ENCODE measurements at regions not wholly inside any gene's neighbourhood (a gene's known extent, or its start where the extent isn't known, plus 50 kb on each side); places are given as distances from the start of the nearest gene placed in this dataset.

DNA sequence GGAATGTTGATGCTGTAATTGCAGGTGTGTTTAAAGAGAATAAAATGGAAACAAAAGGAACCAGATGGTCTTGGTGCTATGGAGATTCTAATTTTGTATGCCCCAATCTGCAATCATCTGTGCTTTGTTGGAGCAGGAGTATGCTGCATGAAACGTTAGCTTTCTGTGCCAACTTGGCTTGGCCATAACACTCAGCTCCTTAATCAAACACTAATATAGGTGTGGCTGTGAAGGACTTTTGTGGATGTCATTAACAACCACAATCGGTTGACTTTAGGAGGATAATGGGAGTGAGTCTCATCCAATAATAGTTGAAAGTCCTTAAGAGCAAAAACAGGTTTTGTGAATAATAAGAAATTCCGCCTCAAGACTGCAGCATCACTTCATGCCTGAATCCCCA lies 399.2 kb downstream of the NLGN4X start:
- DNase-seq (ENCODE audit: low read depth in 2 of 3, low spot score in 2 of 3): no peak

DNA sequence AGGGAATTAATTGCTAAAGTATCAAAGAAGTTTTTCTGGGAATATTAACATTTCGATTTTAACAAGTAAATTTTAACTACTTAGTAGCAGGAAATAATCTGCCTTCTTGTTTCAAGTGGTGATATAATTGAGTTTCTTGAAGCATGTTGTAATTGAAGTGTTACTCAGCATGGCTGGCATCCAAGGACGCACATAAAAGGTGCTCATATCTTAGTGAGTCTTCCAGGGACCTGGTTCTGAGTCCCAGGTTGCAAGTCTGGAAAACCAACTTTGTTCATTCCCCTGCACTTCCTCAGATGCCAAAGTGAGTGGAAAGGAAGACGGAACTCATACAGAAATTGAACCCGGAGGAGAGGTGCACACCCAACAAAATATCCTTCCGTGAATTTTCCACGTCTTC lies 399.6 kb downstream of the NLGN4X start:
- no peak for DNase-seq (ENCODE audit: low read depth in 2 of 3, low spot score in 2 of 3)

- no peak for DNase-seq (ENCODE audit: low read depth in 2 of 3, low spot score in 2 of 3)
These were observed 404.8 kb downstream of the NLGN4X start for GRCh38 chrX:5823903-5824302.

DNA sequence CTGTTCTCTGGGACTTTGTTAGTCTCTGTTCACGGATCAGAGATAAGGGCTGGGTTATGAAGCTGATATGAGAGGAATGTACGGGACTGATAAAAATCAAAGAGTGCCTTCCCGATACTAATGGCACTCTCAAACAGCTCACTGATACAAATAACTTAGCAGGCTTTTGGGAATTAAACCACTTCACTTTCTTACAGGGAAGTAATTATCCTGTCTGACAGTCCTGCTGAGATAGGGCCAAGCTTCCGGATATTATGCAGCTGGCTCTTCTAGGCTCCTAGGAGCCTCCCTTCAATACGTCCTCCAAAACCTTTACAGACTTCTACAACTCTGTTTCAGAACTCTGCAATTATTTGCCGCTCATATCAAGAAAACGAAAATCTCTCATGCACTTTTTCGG lies 418.0 kb downstream of the NLGN4X start:
- no peak for DNase-seq (ENCODE audit: low read depth in 2 of 3, low spot score in 2 of 3)

GRCh38 chrX:5807181-5807580 lies 421.5 kb downstream of the NLGN4X start:
- no peak for DNase-seq (ENCODE audit: low read depth in 2 of 3, low spot score in 2 of 3)

DNA sequence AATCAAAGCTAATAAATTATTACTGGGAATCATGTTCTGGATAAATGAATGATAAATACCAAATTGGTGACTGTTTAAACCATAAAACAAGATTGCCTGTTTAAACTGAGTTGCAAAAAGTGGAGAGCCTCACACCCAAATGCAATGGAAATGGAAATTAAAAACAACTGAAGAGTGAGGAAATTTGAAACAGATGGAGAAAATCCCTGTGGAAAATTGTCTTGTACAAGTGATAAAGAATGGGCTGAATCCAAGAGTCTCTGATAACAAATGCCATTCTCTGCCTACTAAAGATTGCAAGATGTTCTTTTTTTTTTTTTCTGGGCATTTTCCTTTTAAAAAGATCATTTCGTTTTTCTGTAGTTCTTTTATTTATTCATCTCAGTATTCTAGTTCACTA lies 426.3 kb downstream of the NLGN4X start:
- DNase-seq (ENCODE audit: low read depth in 2 of 3, low spot score in 2 of 3): no peak

DNA sequence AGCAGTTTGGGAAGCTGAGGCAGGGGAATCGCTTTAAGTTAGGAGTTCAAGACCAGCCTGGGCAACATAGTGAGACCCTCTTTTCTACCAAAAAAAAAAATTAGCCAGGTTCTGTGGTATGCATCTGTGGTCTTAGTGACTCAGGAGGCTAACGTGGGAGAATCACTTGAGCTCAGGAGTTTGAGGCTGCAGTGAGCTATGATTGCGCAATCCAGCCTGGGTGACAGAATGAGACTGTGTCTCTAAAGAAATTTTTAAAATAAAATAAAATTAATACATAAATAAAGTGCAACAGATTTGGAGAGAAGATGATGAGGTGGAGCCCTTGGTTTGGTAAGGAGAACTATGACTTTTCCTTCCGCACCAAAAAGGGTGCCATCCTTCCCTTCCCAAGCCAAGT lies 436.9 kb downstream of the NLGN4X start:
- DNase-seq (ENCODE audit: low read depth in 2 of 3, low spot score in 2 of 3): no peak

DNA sequence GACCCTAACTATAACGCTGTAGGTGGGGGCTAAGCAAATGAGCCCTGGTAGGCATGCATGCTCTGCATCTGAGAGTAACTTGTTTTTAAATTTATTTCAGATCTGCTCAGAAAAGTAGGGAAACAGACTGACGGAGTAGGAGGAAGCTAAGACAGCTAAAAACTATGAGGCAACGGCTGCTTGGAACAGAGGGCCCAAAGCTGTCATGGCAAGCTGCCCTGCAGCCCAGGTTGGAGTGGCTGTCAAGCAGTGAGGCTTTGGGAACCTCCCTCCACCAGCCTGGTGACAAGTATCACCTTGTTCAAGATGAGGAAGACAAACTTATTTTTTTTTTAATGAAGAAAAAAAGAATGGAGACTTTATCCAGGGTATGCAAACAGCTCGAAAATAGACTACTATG lies 439.8 kb downstream of the NLGN4X start:
- DNase-seq (ENCODE audit: low read depth in 2 of 3, low spot score in 2 of 3): no peak

DNA sequence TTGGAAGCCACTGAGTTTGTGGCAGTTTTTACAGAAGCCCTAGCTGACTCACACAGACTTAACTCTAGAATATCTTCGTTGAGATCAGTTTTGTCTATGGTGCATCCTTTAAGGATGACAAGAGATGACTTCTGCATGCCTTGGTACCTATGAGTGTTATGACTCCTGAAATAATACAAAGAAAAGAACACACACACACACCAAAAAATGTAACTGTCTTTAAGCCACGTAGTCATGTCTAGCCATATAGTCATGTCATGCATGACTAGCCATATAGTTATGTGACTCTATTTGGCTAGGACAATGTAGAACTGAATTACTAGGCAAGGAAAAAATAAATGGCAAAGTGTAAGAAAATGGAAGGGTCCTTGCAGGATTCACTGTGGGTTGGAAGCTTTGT lies 447.8 kb downstream of the NLGN4X start:
- no peak for DNase-seq (ENCODE audit: low read depth in 2 of 3, low spot score in 2 of 3)

GRCh38 chrX:5775846-5776430 lies 452.7 kb downstream of the NLGN4X start:
- DNase-seq (ENCODE audit: low read depth in 2 of 3, low spot score in 2 of 3): no peak

DNA sequence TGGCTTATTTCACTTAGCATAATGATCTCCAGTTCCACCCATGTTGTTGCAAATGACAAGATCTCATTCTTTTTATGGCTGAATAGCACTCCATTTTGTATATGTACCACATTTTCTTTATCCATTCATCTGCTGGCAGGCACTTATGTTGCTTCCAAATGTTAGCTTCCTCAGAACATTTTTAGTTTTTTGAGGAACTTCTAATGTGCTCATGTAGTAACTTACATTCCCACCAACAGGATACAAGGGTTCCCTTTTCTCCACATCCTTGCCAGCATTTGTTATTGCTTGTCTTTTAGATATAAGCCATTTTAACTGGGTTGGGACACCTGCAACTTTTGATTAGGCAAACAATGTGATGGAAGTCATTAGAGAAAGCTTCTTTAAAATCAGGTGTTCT lies 454.2 kb downstream of the NLGN4X start:
- DNase-seq (ENCODE audit: low read depth in 2 of 3, low spot score in 2 of 3): no peak

DNA sequence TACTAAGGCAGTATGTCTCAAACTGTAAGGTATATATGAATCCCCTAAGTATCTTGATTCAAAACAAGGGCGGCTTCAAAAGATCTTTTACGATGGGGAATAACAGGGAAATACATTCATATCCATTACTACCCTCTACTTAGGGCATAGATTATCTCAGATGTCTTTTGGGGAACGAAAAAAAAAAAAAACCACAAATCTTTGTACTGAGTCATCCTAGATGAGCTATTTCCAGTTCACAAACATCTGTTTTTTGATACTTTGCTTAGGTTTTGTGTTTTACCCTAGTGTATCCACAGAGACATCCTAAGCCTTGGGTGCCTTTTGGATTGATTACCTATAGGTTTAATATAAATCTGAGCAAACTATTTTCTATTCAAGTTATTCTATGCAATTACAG lies 457.2 kb downstream of the NLGN4X start:
- DNase-seq (ENCODE audit: low read depth in 2 of 3, low spot score in 2 of 3): no peak

GRCh38 chrX:5756616-5757015 lies 472.1 kb downstream of the NLGN4X start:
- DNase-seq (ENCODE audit: low read depth in 2 of 3, low spot score in 2 of 3): no peak

DNA sequence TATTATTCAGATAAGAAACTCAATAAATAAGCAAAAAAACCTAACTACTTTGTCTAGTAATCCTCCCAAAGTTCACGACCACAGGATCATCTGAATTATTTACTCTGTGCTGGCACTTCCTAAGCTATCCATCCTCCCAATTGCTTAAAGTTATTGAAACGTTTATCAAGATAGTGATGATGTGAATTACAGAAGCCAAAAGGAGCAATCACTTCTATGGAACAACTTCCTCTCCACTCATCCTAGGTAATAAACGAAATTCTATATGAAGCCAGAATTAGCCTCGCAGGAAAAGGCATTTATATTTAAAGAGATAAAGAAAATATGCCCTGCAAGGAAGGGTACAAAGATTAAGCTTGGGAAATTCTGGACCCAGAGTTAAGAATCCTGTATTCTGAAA lies 475.4 kb downstream of the NLGN4X start:
- DNase-seq (ENCODE audit: low read depth in 2 of 3, low spot score in 2 of 3): no peak

GRCh38 chrX:5752831-5753230 lies 475.8 kb downstream of the NLGN4X start:
- no peak for DNase-seq (ENCODE audit: low read depth in 2 of 3, low spot score in 2 of 3)

GRCh38 chrX:5748586-5749150 lies 480.0 kb downstream of the NLGN4X start:
- DNase-seq (ENCODE audit: low read depth in 2 of 3, low spot score in 2 of 3): no peak

DNA sequence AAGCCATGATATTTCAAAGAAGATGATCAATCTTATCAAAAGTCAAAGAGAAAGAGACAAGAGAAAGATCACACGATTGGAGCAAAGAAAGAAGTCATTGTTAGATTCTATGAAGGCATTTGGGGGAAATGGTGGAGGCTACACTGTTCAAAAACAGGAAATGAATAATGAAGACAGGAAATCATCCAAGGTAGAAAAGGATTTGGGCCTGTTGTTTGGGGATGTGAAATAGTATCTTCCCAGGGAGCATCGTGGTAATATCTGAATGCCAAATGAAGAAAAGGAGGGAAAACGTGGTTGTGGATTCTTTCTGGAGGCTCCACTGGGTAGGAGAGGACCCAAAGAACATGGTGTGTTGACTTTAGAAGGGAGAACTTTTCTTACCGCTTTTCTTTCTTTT lies 482.4 kb downstream of the NLGN4X start:
- no peak for DNase-seq (ENCODE audit: low read depth in 2 of 3, low spot score in 2 of 3)

DNA sequence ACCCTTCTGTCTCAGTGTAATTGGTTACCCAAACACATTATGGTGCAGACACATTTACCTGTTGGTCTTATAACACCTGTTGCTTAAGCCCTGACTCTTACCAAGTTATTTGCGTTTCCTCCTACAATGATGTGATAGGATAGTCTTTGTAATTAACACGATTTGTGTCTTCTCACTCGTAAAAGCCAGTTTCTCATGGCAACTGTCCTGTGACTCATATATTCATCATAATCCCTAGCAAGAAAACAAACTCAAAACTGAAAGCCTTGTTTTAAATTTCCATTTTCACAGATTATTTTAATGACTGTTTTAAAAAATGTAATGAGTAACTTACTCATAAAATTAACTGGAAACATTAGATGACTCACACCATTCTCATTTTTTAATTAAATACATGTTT lies 495.2 kb downstream of the NLGN4X start:
- DNase-seq (ENCODE audit: low read depth in 2 of 3, low spot score in 2 of 3): no peak

- DNase-seq (ENCODE audit: low read depth in 2 of 3, low spot score in 2 of 3): no peak
These were observed 498.1 kb downstream of the NLGN4X start for GRCh38 chrX:5730556-5730955.

DNA sequence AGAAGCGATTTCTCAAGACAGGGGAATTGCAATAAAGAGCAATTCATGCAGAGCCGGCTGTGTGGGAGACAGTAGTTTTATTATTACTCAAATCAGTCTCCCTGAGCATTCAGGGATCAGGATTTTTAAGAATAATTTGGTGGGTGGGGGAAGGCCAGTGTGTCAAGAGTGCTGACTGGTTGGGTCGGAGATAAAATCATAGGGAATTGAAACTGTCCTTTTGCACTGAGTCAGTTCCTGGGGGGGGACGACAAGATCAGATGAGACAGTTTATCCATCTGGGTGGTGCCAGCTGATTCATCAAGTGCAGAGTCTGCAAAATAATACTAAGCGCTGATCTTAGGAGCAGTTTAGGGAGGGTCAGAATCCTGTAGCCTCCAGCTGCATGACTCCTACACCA lies 502.4 kb downstream of the NLGN4X start:
- no peak for DNase-seq (ENCODE audit: low read depth in 2 of 3, low spot score in 2 of 3)

- no peak for DNase-seq (ENCODE audit: low read depth in 2 of 3, low spot score in 2 of 3)
These were observed 504.5 kb downstream of the NLGN4X start for GRCh38 chrX:5724123-5724522.

DNA sequence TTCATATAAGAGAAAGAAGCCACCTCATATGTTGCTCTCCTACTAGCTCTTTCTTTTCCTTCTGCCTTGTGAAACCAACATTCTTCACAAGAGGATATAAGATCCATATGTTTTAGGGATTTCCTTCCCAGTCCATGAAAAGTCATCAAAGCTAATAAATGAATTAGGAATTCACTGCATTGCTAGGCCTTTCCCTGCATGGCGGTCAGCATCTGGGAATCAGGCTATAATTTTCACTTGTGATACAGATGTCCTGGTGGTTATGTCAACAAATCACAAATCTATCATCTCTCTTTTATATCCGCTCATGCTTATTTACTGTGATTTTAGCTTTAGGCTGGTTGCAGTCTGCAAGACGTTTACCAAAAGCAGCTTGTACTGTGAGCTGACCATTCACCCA lies 510.0 kb downstream of the NLGN4X start:
- DNase-seq (ENCODE audit: low read depth in 2 of 3, low spot score in 2 of 3): no peak

DNA sequence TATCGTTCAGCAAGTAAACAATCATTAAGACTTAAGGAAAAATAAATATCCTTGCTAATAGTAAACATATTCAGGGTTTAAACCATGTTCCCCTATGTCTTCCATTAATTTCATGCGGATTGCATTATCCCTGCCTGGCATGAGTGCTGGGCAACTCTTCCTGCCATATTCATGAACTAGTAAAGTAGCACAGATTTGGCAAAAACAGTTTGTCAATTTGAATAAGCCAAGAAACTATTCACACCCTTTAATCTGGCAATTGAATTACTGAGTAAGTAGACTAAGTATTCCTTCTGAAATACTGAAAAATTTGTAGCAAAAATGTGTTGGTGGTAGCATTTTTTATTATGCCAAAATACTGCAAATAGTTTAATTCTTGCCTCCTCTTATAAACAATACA lies 512.0 kb downstream of the NLGN4X start:
- no peak for DNase-seq (ENCODE audit: low read depth in 2 of 3, low spot score in 2 of 3)

DNA sequence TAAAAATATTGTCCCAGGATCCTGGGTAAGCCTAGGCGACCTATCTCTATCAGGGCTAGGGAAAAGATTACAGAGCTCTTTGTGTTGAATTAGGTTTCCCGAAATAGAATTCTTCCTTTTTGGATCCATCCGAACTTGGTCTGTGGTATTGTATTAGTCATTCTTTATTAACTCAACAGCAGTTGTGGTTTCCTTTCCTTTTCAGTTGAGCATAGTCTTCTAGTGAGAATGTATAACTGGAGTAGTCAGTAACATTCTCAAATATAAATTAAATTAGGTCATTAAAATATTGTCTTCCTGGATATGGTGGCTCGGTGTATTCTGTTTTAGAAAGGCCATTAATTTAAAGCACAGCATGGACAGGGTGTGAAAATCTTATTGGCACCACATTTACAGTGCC lies 520.4 kb downstream of the NLGN4X start:
- no peak for DNase-seq (ENCODE audit: low read depth in 2 of 3, low spot score in 2 of 3)

Data from activated CD8-positive, alpha-beta memory T cell treated with anti-CD3 and anti-CD28 coated beads for 48 hours (primary cell).